Spleen (tissue), 7 donors: ENCODE measurements at regions not wholly inside any gene's neighbourhood (a gene's known extent, or its start where the extent isn't known, plus 50 kb on each side); places are given as distances from the start of the nearest gene placed in this dataset.
"Not testable (repeated sequence)": the region's sequence is repeated elsewhere in the genome, so short reads cannot be mapped to it uniquely, and the experiment has no call there.

ENCODE experiments used
- CTCF ChIP-seq, 11 experiments: fragments of 200-600 bp in 7 of 11; fragments of 450-650 bp in 4 of 11; sonication (generic) in 4 of 11; IDR thresholded peaks in 8 of 11; conservative IDR thresholded peaks in 3 of 11; 1 replicate in 7 of 11; 2 replicates in 4 of 11; pipeline versions ENCODE4 v1.4.0 to v1.8.0; 2016 to 2021; ENCODE audit warnings: antibody characterized with exemption in 11 of 11, inconsistent platforms in 4 of 11, mild to moderate bottlenecking in 1 of 11
- POLR2A ChIP-seq, 3 donors: fragments of 450-650 bp; IDR thresholded peaks; one replicate each; pipeline ENCODE4 v1.5.1; 2017; ENCODE audit warnings: antibody characterized with exemption in 3 of 3, mild to moderate bottlenecking in 1 of 3
- donor health status: DM: no; HTN: no; CAD: no; lungs with moderate emphysema.
- donor health status: DM: no; HTN: no; CAD: no.
- donor health status: DM: no; HTN: no; CAD: no.

DNA sequence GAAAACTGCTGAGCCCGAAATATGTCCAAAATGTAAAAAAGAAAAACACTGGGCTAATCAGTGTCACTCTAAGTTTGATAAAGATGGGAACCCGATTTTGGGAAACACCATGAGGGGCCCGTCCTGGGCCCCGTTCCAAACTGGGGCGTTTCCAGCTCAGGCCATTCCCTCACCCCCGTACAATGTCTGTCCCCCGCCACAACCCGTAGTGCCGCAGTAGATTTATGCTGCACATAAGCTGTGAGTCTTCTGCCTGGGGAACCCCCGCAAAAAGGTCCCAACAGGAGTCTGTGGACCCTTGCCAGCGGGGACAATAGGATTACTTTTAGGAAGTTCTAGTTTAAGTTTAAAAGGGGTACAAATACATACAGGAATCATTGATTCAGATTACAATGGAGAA lies 275.5 kb downstream of the C7orf25 start:
- TF ChIP-seq CTCF (IDR thresholded peaks at IDR 0.05 in 8 of 11, conservative IDR thresholded peaks at IDR 0.05 in 3 of 11); POLR2A (IDR thresholded peaks at IDR 0.05): not testable (repeated sequence)
